GM12878 (cell line): ENCODE measurements at regions not wholly inside any gene's neighbourhood (a gene's known extent, or its start where the extent isn't known, plus 50 kb on each side); places are given as distances from the start of the nearest gene placed in this dataset.

Experiments used
- ATAC-seq: fragments of 200-7000 bp; cut with Tn5 transposase; 3 replicates; pipeline ENCODE4 v1.9.1; 2020; ENCODE audit warnings: mild to moderate bottlenecking, moderate library complexity
- BruUV-seq: library from RNA; stranded (reverse); fragments of 400-500 nt; replicated peaks from 2 replicates; lab custom pipeline; 2021; lab: Mats Ljungman, UMichigan
- CTCF ChIA-PET: fragments of 300-600 bp; sonication (Branson Sonifier 250); formaldehyde crosslinking; extraction: SDS; loops from one replicate; lab custom pipeline; 2021; ENCODE audit warnings: inconsistent platforms; lab: Yijun Ruan, JAX
- POLR2A ChIA-PET: fragments of 350-600 bp; formaldehyde crosslinking; extraction: SDS; loops from one replicate; lab custom pipeline; 2021; ENCODE audit warnings: inconsistent platforms; lab: Charles Lee
- RAD21 ChIA-PET: fragments of 300-600 bp; sonication (Branson Sonifier 250); formaldehyde crosslinking; loops from one replicate; lab custom pipeline; 2023; ENCODE audit warnings: antibody characterized with exemption; ENCODE audit not compliant: unreplicated experiment; lab: Charles Lee
- SMC1A ChIA-PET: fragments of 300-600 bp; sonication (Branson Sonifier 250); formaldehyde crosslinking; loops from one replicate; lab custom pipeline; 2023; ENCODE audit not compliant: unreplicated experiment, uncharacterized antibody; lab: Charles Lee
- DNase-seq: peaks from one replicate; pipeline ENCODE4 v3.0.0-alpha.2; 2011; ENCODE audit warnings: low read depth, low spot score
- FAIRE-seq: peaks from 3 replicates; lab custom pipeline; 2011; peaks lifted over from hg19 to GRCh38; lab: Jason Lieb, UNC
- H2AFZ ChIP-seq: 2 replicates; pipeline ENCODE4 v1.6.0; 2011; ENCODE audit warnings: low read depth, low read length, control low read depth; ENCODE audit not compliant: control insufficient read depth
- H3K27ac ChIP-seq: 2 replicates; pipeline ENCODE4 v1.5.1; 2011; ENCODE audit warnings: control low read depth; ENCODE audit not compliant: control insufficient read depth, insufficient read depth
- H3K27me3 ChIP-seq, 2 experiments: replicated peaks in 1 of 2; 2 replicates each; pipeline versions ENCODE4 v1.6.0 to v1.6.1; 2011; ENCODE audit warnings: low read length in 1 of 2; ENCODE audit not compliant: control insufficient read depth in 2 of 2, insufficient read depth in 2 of 2
- H3K36me3 ChIP-seq, 2 experiments: 2 replicates each; pipeline ENCODE4 v1.5.1; 2011; ENCODE audit warnings: low read length in 1 of 2; ENCODE audit not compliant: control insufficient read depth in 2 of 2, insufficient read depth in 2 of 2
- H3K4me1 ChIP-seq: 2 replicates; pipeline ENCODE4 v1.6.1; 2011; ENCODE audit warnings: mild to moderate bottlenecking, low read length, moderate library complexity, mixed read lengths; ENCODE audit not compliant: control insufficient read depth, insufficient read depth
- H3K4me2 ChIP-seq: 2 replicates; pipeline ENCODE4 v1.6.0; 2011; ENCODE audit warnings: control low read depth; ENCODE audit not compliant: control insufficient read depth, insufficient read depth
- H3K4me3 ChIP-seq: fragments of 200-600 bp; sonication (generic); 2 replicates; pipeline ENCODE4 v1.5.1; 2016
- H3K79me2 ChIP-seq: 2 replicates; pipeline ENCODE4 v1.6.0; 2011; ENCODE audit warnings: low read length; ENCODE audit not compliant: control insufficient read depth, insufficient read depth
- H3K9ac ChIP-seq: 2 replicates; pipeline ENCODE4 v1.8.0; 2011; ENCODE audit warnings: low read length, control low read depth, mixed read lengths; ENCODE audit not compliant: control insufficient read depth, insufficient read depth
- H3K9me3 ChIP-seq: replicated peaks from 3 replicates; pipeline ENCODE4 v1.5.1; 2011; ENCODE audit warnings: mild to moderate bottlenecking, low read length; ENCODE audit not compliant: control insufficient read depth, insufficient read depth
- H4K20me1 ChIP-seq: 2 replicates; pipeline ENCODE4 v1.6.0; 2011; ENCODE audit not compliant: control insufficient read depth, insufficient read depth
- BCLAF1 ChIP-seq: fragments of 450-650 bp; IDR thresholded peaks from 2 replicates; pipeline ENCODE4 v1.6.1; 2017; ENCODE audit warnings: antibody characterized with exemption, mild to moderate bottlenecking, moderate library complexity
- BHLHE40 ChIP-seq, 2 experiments: fragments of 450-650 bp in 1 of 2; IDR thresholded peaks; 2 replicates each; pipeline ENCODE4 v1.6.1; 2011 to 2017; ENCODE audit warnings: low read depth in 2 of 2, borderline replicate concordance in 1 of 2, improper control_type of control experiment in 1 of 2, low read length in 1 of 2, mild to moderate bottlenecking in 1 of 2
- CBFB ChIP-seq: IDR thresholded peaks from 2 replicates; pipeline ENCODE4 v1.6.1; 2016; ENCODE audit warnings: antibody characterized with exemption, low read depth
- CBX3 ChIP-seq: fragments of 200-600 bp; sonication (generic); IDR thresholded peaks from 2 replicates; pipeline ENCODE4 v1.6.1; 2016; ENCODE audit warnings: low read depth, borderline replicate concordance
- MYB ChIP-seq: fragments of 150-350 bp; IDR thresholded peaks from 2 replicates; pipeline ENCODE4 v1.6.1; 2014; ENCODE audit warnings: mild to moderate bottlenecking, low read depth, low read length, borderline replicate concordance
- NR2C2 ChIP-seq: IDR thresholded peaks from 2 replicates; pipeline ENCODE4 v1.6.1; 2011; ENCODE audit warnings: borderline replicate concordance, low read depth; ENCODE audit not compliant: control insufficient read depth, insufficient read length
- PRDM15 ChIP-seq: fragments of 450-650 bp; formaldehyde crosslinking; IDR thresholded peaks from 2 replicates; pipeline ENCODE4 v1.4.0; 2020; ENCODE audit warnings: mild to moderate bottlenecking, moderate library complexity
- RELA ChIP-seq: fragments of 450-650 bp; IDR thresholded peaks from 2 replicates; pipeline ENCODE4 v1.8.0; 2014; ENCODE audit warnings: borderline replicate concordance; ENCODE audit not compliant: partially characterized antibody
- SKIL ChIP-seq: fragments of 450-650 bp; IDR thresholded peaks from 2 replicates; pipeline ENCODE4 v1.6.1; 2017; ENCODE audit warnings: mild to moderate bottlenecking, low read depth, inconsistent platforms; ENCODE audit not compliant: poor library complexity, severe bottlenecking
- STAT3 ChIP-seq: IDR thresholded peaks from 2 replicates; pipeline ENCODE4 v1.6.1; 2011; ENCODE audit warnings: low read depth, low read length, improper control_type of control experiment
- ZNF207 ChIP-seq: fragments of 450-650 bp; IDR thresholded peaks from 2 replicates; pipeline ENCODE4 v1.6.1; 2014; ENCODE audit warnings: antibody characterized with exemption, mild to moderate bottlenecking, borderline replicate concordance
- ZSCAN29 ChIP-seq: fragments of 450-650 bp; IDR thresholded peaks from 2 replicates; pipeline ENCODE4 v1.6.1; 2017; ENCODE audit warnings: mild to moderate bottlenecking, moderate library complexity
- WGBS: methylation state at CpG from one replicate; pipeline ENCODE4 v1.1.6; 2016; ENCODE audit warnings: low lambda C conversion rate; ENCODE audit not compliant: insufficient replicate concordance, insufficient coverage; ENCODE audit errors: missing lambda C conversion rate; 5-methylcytosine and 5-hydroxymethylcytosine counted together
- in situ Hi-C: fragments of 300-500 bp; cut with MboI; formaldehyde crosslinking; loops from 9 replicates; pipeline ENCODE4 v1.14.3; 2018; ENCODE audit warnings: mixed read lengths
- intact Hi-C: fragments of 100-400 bp; cut with micrococcal nuclease; formaldehyde crosslinking; loops from one replicate; pipeline ENCODE4 v1.14.2; 2022; ENCODE audit not compliant: unreplicated experiment

GRCh38 chr11:91299980-91300379 is 924.6 kb upstream of the FAT3 start (continued):
- TF ChIP-seq SKIL (no peak), BCLAF1 (no peak)

GRCh38 chr11:91296629-91297028 is 928.0 kb upstream of the FAT3 start:
- Histone ChIP-seq H3K27ac (no peak overlapping the region), H3K4me3 (no peak overlapping the region), H3K4me1 (no peaks in the 10 kb centered on the region), H2AFZ (no peak overlapping the region), H4K20me1 (no peaks in the 10 kb centered on the region), H3K79me2 (no peaks in the 10 kb centered on the region), H3K27me3 (no peaks in the 10 kb centered on the region), H3K9me3 (no peaks in the 10 kb centered on the region), H3K36me3 (no peaks in the 10 kb centered on the region), H3K9ac (no peak overlapping the region), H3K4me2 (no peak overlapping the region)
- CTCF ChIA-PET = no interaction called here
- FAIRE-seq = no peak
- SMC1A ChIA-PET = no interaction called here
- WGBS = 0% methylated on average over 1 of the region's 1 CpG
- no peak for DNase-seq
- ATAC-seq = no peak
- in situ Hi-C loops (no loop called here), intact Hi-C loops (no loop called here)
- BruUV-seq = no TSS peak
- RAD21 ChIA-PET = no interaction called here
- POLR2A ChIA-PET = no interaction called here
- TF ChIP-seq CBX3 = no peak
- no peak for TF ChIP-seq ZNF207
- TF ChIP-seq ZSCAN29 = no peak
- no peak for TF ChIP-seq STAT3
- TF ChIP-seq NR2C2 = no peak
- no peak for TF ChIP-seq MYB
- no peak for TF ChIP-seq SKIL
- no peak for TF ChIP-seq PRDM15 (CRISPR knock-in tag)
- no peak for TF ChIP-seq CBFB
- TF ChIP-seq BHLHE40 (IDR thresholded peaks at IDR 0.05; ENCODE audit: borderline replicate concordance in 1 of 2, low read depth in 2 of 2, low read length in 1 of 2) = no peak
- TF ChIP-seq RELA = no peak
